ENCODE measurements at regions not wholly inside any gene's neighbourhood (a gene's known extent, or its start where the extent isn't known, plus 50 kb on each side); places are given as distances from the start of the nearest gene placed in this dataset.

GRCh38 chr1:198472997-198473396 lies 67.5 kb downstream of the ATP6V1G3 start:
- CTCF ChIA-PET = no interaction called here
- intact Hi-C loops (cut with micrococcal nuclease) = no loop called here
- H3K27ac Mint-ChIP-seq = no peak overlapping the region
- no peaks in the 10 kb centered on the region for H3K36me3 Mint-ChIP-seq (ENCODE audit: low read depth)
- peaks cover 16% of the 10 kb centered on the region for H3K9me3 Mint-ChIP-seq
- DNase-seq = no peak
- no peaks in the 10 kb centered on the region for H3K4me1 Mint-ChIP-seq (ENCODE audit: low read depth)
- H3K4me3 Mint-ChIP-seq = no peak overlapping the region
- H3K27me3 Mint-ChIP-seq (ENCODE audit: low read depth) = no peaks in the 10 kb centered on the region

DNA sequence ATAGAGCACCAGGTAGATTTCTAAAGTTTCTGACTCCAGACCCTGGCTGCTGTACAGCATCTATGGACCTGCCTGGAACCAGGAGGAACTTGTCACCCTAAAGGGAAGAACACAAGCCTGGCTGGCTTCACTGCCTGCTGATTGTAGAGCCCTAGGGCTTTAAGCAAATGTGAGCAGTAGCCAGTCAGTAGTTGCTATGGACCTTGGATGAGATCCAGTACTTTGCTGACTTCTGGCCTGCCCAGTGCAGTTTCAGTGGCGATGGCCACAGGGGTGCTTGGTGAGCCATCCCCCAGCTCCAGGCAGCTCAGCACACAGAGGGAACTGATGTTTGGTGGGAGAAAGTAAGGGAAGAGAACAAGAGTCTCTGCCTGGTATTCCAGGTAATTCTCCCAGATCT lies 68.4 kb downstream of the ATP6V1G3 start:
- intact Hi-C loops (cut with micrococcal nuclease) = no loop called here
- CTCF ChIA-PET = no interaction called here
- H3K27me3 Mint-ChIP-seq (ENCODE audit: low read depth) = no peaks in the 10 kb centered on the region
- H3K9me3 Mint-ChIP-seq = peaks cover 16% of the 10 kb centered on the region
- no peaks in the 10 kb centered on the region for H3K36me3 Mint-ChIP-seq (ENCODE audit: low read depth)
- no peaks in the 10 kb centered on the region for H3K4me1 Mint-ChIP-seq (ENCODE audit: low read depth)
- H3K27ac Mint-ChIP-seq = no peak overlapping the region
- DNase-seq = no peak
- no peak overlapping the region for H3K4me3 Mint-ChIP-seq

- no peak for DNase-seq
- Mint-ChIP-seq H3K4me1 (ENCODE audit: low read depth) (peaks cover 11% of the 10 kb centered on the region), H3K27me3 (ENCODE audit: low read depth) (no peaks in the 10 kb centered on the region), H3K27ac (no peak overlapping the region), H3K9me3 (peaks cover under 1% of the 10 kb centered on the region), H3K4me3 (no peak overlapping the region), H3K36me3 (ENCODE audit: low read depth) (no peaks in the 10 kb centered on the region)
- CTCF ChIA-PET = interaction anchor here (0.7 to 1.6 kb wide), 5 partner anchors 18 to 379 kb away, joined by 3 to 6 read pairs (median 3); no protein-coding TSS in a partner anchor
- intact Hi-C loops (cut with micrococcal nuclease) = loop anchor here (5.0 to 10.0 kb wide), 3 partner anchors 281 to 1087 kb away; no protein-coding TSS in a partner anchor
Measured at GRCh38 chr1:198467907-198468306, 72.6 kb downstream of the ATP6V1G3 start.

GRCh38 chr1:198467342-198467741 lies 73.1 kb downstream of the ATP6V1G3 start:
- DNase-seq = no peak
- intact Hi-C loops (cut with micrococcal nuclease) = loop anchor here (5.0 to 10.0 kb wide), 3 partner anchors 280 to 1087 kb away; no protein-coding TSS in a partner anchor
- Mint-ChIP-seq H3K4me1 (ENCODE audit: low read depth) (peaks cover 13% of the 10 kb centered on the region), H3K36me3 (ENCODE audit: low read depth) (no peaks in the 10 kb centered on the region), H3K9me3 (no peaks in the 10 kb centered on the region), H3K27ac (no peak overlapping the region), H3K4me3 (no peak overlapping the region), H3K27me3 (ENCODE audit: low read depth) (no peaks in the 10 kb centered on the region)
- CTCF ChIA-PET = interaction anchor here (0.7 to 1.6 kb wide), 5 partner anchors 18 to 378 kb away, joined by 3 to 6 read pairs (median 3); no protein-coding TSS in a partner anchor

GRCh38 chr1:198465201-198466144 lies 75.0 kb downstream of the ATP6V1G3 start:
- Mint-ChIP-seq H3K4me3 (no peak overlapping the region), H3K27ac (no peak overlapping the region), H3K4me1 (ENCODE audit: low read depth) (peaks cover 13% of the 10 kb centered on the region), H3K9me3 (no peaks in the 10 kb centered on the region), H3K36me3 (ENCODE audit: low read depth) (no peaks in the 10 kb centered on the region), H3K27me3 (ENCODE audit: low read depth) (no peaks in the 10 kb centered on the region)
- intact Hi-C loops (cut with micrococcal nuclease) = loop anchor here (1.0 to 10.0 kb wide), 17 partner anchors 55 to 1089 kb away; no protein-coding TSS in a partner anchor
- DNase-seq = no peak
- CTCF ChIA-PET = interaction anchor here (0.7 to 1.6 kb wide), 6 partner anchors 16 to 377 kb away, joined by 3 to 7 read pairs (median 4); no protein-coding TSS in a partner anchor

- Mint-ChIP-seq H3K36me3 (ENCODE audit: low read depth) (no peaks in the 10 kb centered on the region), H3K9me3 (no peaks in the 10 kb centered on the region), H3K4me1 (ENCODE audit: low read depth) (peaks cover 13% of the 10 kb centered on the region), H3K27ac (no peak overlapping the region), H3K27me3 (ENCODE audit: low read depth) (no peaks in the 10 kb centered on the region), H3K4me3 (no peak overlapping the region)
- DNase-seq = no peak
- intact Hi-C loops (cut with micrococcal nuclease) = loop anchor here (2.0 to 10.0 kb wide), 7 partner anchors 57 to 1091 kb away; no protein-coding TSS in a partner anchor
- CTCF ChIA-PET = interaction anchor here (0.6 to 1.6 kb wide), 4 partner anchors 9 to 607 kb away, joined by 3 to 7 read pairs (median 4); no protein-coding TSS in a partner anchor
Measured at GRCh38 chr1:198463709-198464108, 76.8 kb downstream of the ATP6V1G3 start.

- Mint-ChIP-seq H3K36me3 (ENCODE audit: low read depth) (no peaks in the 10 kb centered on the region), H3K4me3 (no peak overlapping the region), H3K4me1 (ENCODE audit: low read depth) (peaks cover 13% of the 10 kb centered on the region), H3K9me3 (no peaks in the 10 kb centered on the region), H3K27me3 (ENCODE audit: low read depth) (no peaks in the 10 kb centered on the region), H3K27ac (no peak overlapping the region)
- CTCF ChIA-PET = no interaction called here
- intact Hi-C loops (cut with micrococcal nuclease) = loop anchor here (5.0 to 10.0 kb wide), 2 partner anchors 710 to 1092 kb away; no protein-coding TSS in a partner anchor
- peak; percentile 45 for DNase-seq
Measured at GRCh38 chr1:198462365-198463019, 78.0 kb downstream of the ATP6V1G3 start.

GRCh38 chr1:198455966-198456365 lies 84.5 kb downstream of the ATP6V1G3 start:
- CTCF ChIA-PET = interaction anchor here (0.6 to 1.6 kb wide), 3 partner anchors 8 to 97 kb away, joined by 3 to 9 read pairs (median 3); no protein-coding TSS in a partner anchor
- H3K9me3 Mint-ChIP-seq = peaks cover 2% of the 10 kb centered on the region
- no peak overlapping the region for H3K4me3 Mint-ChIP-seq
- H3K4me1 Mint-ChIP-seq (ENCODE audit: low read depth) = no peaks in the 10 kb centered on the region
- intact Hi-C loops (cut with micrococcal nuclease) = no loop called here
- no peaks in the 10 kb centered on the region for H3K36me3 Mint-ChIP-seq (ENCODE audit: low read depth)
- H3K27me3 Mint-ChIP-seq (ENCODE audit: low read depth) = no peaks in the 10 kb centered on the region
- no peak overlapping the region for H3K27ac Mint-ChIP-seq
- DNase-seq = no peak

- Mint-ChIP-seq H3K9me3 (peaks cover 2% of the 10 kb centered on the region), H3K27ac (no peak overlapping the region), H3K4me3 (no peak overlapping the region), H3K36me3 (ENCODE audit: low read depth) (no peaks in the 10 kb centered on the region), H3K4me1 (ENCODE audit: low read depth) (no peaks in the 10 kb centered on the region), H3K27me3 (ENCODE audit: low read depth) (no peaks in the 10 kb centered on the region)
- CTCF ChIA-PET = interaction anchor here (0.8 kb wide), 1 partner anchor 23 kb away, joined by 3 read pairs; no protein-coding TSS in a partner anchor
- intact Hi-C loops (cut with micrococcal nuclease) = no loop called here
- DNase-seq = no peak
Measured at GRCh38 chr1:198449727-198450433, 90.6 kb downstream of the ATP6V1G3 start.

DNA sequence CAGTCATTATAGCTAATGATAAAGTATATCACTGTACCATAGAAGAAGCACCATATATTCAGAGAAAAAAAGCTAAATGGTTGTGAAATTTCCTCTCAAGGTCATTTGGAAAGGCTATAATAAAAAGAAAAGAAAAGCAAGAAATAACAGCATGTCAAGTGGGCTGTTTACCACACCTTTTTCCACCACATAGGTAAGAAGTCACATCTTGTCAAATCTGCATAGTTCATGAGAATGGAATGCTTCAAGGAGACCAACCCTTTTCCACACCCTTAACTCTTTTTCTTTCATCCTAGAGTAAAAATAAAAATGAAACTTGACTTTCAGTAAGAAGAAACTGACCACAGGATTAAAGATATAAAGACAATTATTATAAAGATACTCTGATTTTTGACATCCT lies 91.2 kb downstream of the ATP6V1G3 start:
- H3K4me3 Mint-ChIP-seq = no peak overlapping the region
- H3K27ac Mint-ChIP-seq = no peak overlapping the region
- CTCF ChIA-PET = interaction anchor here (0.8 kb wide), 1 partner anchor 22 kb away, joined by 3 read pairs; no protein-coding TSS in a partner anchor

DNA sequence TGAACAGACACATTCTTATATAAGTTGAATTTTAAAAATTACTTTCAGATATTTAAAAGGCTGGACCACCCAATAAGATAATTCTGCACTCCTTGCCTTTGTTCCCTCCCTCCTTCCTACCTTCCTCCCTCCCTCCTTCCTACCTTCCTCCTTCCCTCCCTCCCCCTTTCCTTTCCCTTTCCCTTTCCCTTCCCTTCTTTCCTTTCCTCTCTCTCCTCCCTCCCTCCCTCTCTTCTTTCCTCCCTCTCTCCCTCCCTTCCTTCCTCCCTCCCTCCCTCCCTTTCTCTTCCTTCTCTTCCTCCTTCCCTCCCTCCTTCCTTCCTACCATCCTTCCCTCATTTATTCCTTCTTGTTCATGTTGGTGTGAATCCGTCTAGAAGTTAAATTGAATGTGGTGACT lies 93.0 kb downstream of the ATP6V1G3 start:
- H3K4me1 Mint-ChIP-seq (ENCODE audit: low read depth) = no peaks in the 10 kb centered on the region
- H3K9me3 Mint-ChIP-seq = no peaks in the 10 kb centered on the region
- H3K27ac Mint-ChIP-seq = no peak overlapping the region
- H3K27me3 Mint-ChIP-seq (ENCODE audit: low read depth) = no peaks in the 10 kb centered on the region
- CTCF ChIA-PET = no interaction called here
- H3K4me3 Mint-ChIP-seq = no peak overlapping the region
- intact Hi-C loops (cut with micrococcal nuclease) = no loop called here
- H3K36me3 Mint-ChIP-seq (ENCODE audit: low read depth) = no peaks in the 10 kb centered on the region
- DNase-seq = no peak

More for the DNA sequence above, 91.2 kb downstream of the ATP6V1G3 start:
- Mint-ChIP-seq H3K9me3 (peaks cover under 1% of the 10 kb centered on the region), H3K4me1 (ENCODE audit: low read depth) (no peaks in the 10 kb centered on the region), H3K27me3 (ENCODE audit: low read depth) (no peaks in the 10 kb centered on the region), H3K36me3 (ENCODE audit: low read depth) (no peaks in the 10 kb centered on the region)
- DNase-seq = no peak
- intact Hi-C loops (cut with micrococcal nuclease) = no loop called here

DNA sequence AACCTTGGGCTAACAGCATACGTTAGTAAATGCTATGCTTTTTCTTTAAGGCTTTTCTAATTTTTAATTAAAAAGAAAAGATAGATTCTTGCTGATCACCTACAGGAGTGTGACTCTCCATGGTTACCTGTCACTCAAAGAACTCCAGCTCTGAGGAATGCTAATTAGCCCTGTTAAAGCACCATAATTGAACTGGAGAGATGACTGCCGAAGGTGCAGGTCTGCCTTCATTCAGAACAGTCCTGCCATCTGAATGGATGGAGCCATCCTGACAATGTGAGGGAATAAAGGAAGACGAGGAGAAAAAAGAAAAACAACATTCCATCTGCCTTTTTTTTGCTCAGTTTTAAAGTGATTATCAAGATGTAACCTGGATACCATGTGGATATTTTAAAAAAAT lies 94.6 kb downstream of the ATP6V1G3 start:
- CTCF ChIA-PET = no interaction called here
- H3K27me3 Mint-ChIP-seq (ENCODE audit: low read depth) = no peaks in the 10 kb centered on the region
- no peaks in the 10 kb centered on the region for H3K9me3 Mint-ChIP-seq
- intact Hi-C loops (cut with micrococcal nuclease) = no loop called here
- no peak overlapping the region for H3K4me3 Mint-ChIP-seq
- no peak overlapping the region for H3K27ac Mint-ChIP-seq
- H3K4me1 Mint-ChIP-seq (ENCODE audit: low read depth) = no peaks in the 10 kb centered on the region
- no peaks in the 10 kb centered on the region for H3K36me3 Mint-ChIP-seq (ENCODE audit: low read depth)
- no peak for DNase-seq
